T-helper 1 cell treated with Interleukin-12 subunit alpha and Interleukin-12 subunit beta and Interleukin-4 antibody, amounts not matched to agents 30 μg/mL and 1 μg/mL, for 36 hours (primary cell): ENCODE measurements at regions not wholly inside any gene's neighbourhood (a gene's known extent, or its start where the extent isn't known, plus 50 kb on each side); places are given as distances from the start of the nearest gene placed in this dataset.

ENCODE experiments used
- H3K27ac Mint-ChIP-seq: one replicate; pipeline ENCODE4 v1.8.0; 2021; ENCODE audit warnings: mild to moderate bottlenecking, mixed read lengths
- H3K27me3 Mint-ChIP-seq: one replicate; pipeline ENCODE4 v1.8.0; 2021; ENCODE audit warnings: low read depth, mixed read lengths
- H3K36me3 Mint-ChIP-seq: one replicate; pipeline ENCODE4 v1.8.0; 2021; ENCODE audit warnings: low read depth, mixed read lengths
- H3K4me1 Mint-ChIP-seq: one replicate; pipeline ENCODE4 v1.8.0; 2021; ENCODE audit warnings: low read depth, mixed read lengths
- H3K4me3 Mint-ChIP-seq: one replicate; pipeline ENCODE4 v1.8.0; 2021; ENCODE audit warnings: mild to moderate bottlenecking, moderate library complexity, mixed read lengths
- H3K9me3 Mint-ChIP-seq: one replicate; pipeline ENCODE4 v1.8.0; 2021; ENCODE audit warnings: mixed read lengths

DNA sequence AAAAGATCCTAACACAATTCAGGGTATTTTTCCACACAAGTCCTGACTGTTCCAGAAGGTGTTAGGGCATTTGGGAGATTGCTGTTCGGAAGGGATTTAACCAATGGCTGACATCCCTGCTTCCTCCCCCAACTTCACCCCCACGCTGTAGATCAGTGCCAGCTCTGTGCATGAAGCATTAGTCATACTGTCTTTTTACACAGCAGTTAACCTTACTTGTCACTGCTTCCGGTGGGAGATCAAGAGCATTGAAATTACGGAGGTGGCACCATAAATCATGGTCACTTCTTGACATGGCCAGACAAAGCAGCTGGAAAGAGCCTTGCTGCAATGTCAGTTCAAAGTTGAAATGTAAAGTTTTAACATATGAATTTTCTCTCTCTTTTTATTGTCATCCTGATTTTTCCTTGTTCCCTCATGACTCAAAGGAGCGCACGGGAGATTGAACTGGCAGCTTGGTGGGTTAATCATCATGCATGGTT is 70.2 kb downstream of the HRH4 start:
- no peak overlapping the region for H3K4me3 Mint-ChIP-seq
- H3K9me3 Mint-ChIP-seq, result no peaks in the 10 kb centered on the region
- no peaks in the 10 kb centered on the region for H3K36me3 Mint-ChIP-seq
- H3K4me1 Mint-ChIP-seq, result no peaks in the 10 kb centered on the region
- H3K27ac Mint-ChIP-seq, result no peak overlapping the region
- H3K27me3 Mint-ChIP-seq, result peaks cover 19% of the 10 kb centered on the region

DNA sequence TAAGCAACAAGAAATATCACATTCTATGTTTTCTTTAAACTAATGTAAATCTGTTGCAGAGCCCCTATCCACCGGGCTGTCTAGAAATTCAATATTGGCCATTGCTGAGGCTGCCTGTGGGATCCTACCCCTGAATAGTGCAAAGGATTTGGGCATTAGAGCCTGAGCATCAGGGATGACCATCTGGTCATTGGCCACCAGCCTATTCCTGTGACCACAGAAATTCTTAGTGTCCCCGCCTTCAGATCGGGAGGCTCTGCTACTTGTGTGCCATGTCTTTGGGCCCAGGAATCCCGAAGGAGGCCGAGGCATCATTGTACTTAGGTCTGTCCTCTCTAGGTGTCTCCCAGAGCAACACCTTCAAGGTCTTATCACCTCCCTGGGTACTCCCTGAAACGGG is 73.8 kb downstream of the HRH4 start:
- Mint-ChIP-seq H3K4me1 (no peaks in the 10 kb centered on the region), H3K27ac (no peak overlapping the region), H3K36me3 (no peaks in the 10 kb centered on the region), H3K27me3 (peaks cover 28% of the 10 kb centered on the region), H3K4me3 (no peak overlapping the region), H3K9me3 (no peaks in the 10 kb centered on the region)

DNA sequence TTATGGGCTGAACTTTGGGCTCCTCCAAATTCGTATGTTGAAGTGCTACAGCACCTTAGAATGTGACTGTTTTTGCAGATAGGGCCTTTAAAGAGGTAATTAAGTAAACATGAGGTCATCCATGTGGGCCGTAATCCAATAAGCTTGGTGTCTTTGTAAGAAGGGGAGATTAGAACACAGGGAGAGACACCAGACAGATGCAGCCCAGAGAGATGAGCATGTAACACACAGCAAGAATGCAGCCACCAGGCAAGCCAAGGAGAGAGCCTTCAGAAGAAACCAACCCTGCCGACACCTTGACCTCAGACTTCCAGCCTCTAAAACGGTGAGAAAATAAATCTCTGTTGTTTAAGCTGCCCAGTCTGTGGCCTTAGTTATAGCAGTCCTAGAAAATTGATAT is 74.3 kb downstream of the HRH4 start:
- no peaks in the 10 kb centered on the region for H3K9me3 Mint-ChIP-seq
- no peak overlapping the region for H3K27ac Mint-ChIP-seq
- peaks cover 28% of the 10 kb centered on the region for H3K27me3 Mint-ChIP-seq
- no peaks in the 10 kb centered on the region for H3K36me3 Mint-ChIP-seq
- no peaks in the 10 kb centered on the region for H3K4me1 Mint-ChIP-seq
- H3K4me3 Mint-ChIP-seq, result no peak overlapping the region

GRCh38 chr18:24535527-24536295 is 75.3 kb downstream of the HRH4 start:
- Mint-ChIP-seq H3K27ac (no peak overlapping the region), H3K27me3 (peaks cover 23% of the 10 kb centered on the region), H3K4me1 (no peaks in the 10 kb centered on the region), H3K9me3 (no peaks in the 10 kb centered on the region), H3K4me3 (no peak overlapping the region), H3K36me3 (no peaks in the 10 kb centered on the region)

DNA sequence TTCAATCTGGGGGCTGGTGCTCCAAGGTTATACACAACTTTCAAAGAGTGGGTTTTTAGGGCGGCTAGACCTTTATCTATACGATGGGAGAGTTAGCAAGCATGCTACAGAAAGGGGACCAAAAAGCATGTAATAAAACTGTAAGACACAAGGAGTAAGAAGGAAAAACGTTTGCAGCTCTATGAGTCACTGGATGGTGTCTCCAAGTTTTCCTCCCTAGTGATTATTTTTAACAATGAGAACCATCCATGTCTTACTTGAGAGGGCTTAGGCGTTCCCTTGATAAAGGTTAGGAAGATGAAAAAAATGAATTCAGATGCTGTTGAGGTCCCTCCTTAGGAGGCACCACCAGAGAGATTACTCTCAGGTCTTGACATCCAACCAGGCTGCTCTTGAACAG is 75.9 kb downstream of the HRH4 start:
- no peaks in the 10 kb centered on the region for H3K4me1 Mint-ChIP-seq
- no peak overlapping the region for H3K4me3 Mint-ChIP-seq
- H3K36me3 Mint-ChIP-seq, result no peaks in the 10 kb centered on the region
- H3K9me3 Mint-ChIP-seq, result no peaks in the 10 kb centered on the region
- H3K27ac Mint-ChIP-seq, result no peak overlapping the region
- H3K27me3 Mint-ChIP-seq, result peaks cover 23% of the 10 kb centered on the region

DNA sequence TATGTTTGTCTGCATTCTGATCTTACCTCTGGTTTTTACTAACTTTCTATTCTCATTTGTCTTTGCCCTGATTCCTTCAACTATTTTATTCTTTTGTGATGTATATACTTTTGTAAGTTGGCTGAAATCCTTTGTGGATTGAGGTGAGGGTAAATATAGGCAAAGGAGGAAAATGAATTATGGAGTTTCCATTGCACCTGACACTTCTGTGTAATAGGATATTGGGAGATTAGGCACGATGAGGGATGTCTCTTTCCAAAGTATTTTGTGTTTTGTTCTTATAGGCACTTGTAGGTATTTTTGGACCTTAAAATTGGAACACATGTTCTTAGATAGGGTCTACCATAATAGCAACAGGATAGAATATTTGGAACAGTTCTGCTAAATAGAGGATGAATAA is 76.4 kb downstream of the HRH4 start:
- H3K27ac Mint-ChIP-seq, result no peak overlapping the region
- H3K9me3 Mint-ChIP-seq, result no peaks in the 10 kb centered on the region
- H3K4me3 Mint-ChIP-seq, result no peak overlapping the region
- peaks cover 23% of the 10 kb centered on the region for H3K27me3 Mint-ChIP-seq
- no peaks in the 10 kb centered on the region for H3K36me3 Mint-ChIP-seq
- H3K4me1 Mint-ChIP-seq, result no peaks in the 10 kb centered on the region

DNA sequence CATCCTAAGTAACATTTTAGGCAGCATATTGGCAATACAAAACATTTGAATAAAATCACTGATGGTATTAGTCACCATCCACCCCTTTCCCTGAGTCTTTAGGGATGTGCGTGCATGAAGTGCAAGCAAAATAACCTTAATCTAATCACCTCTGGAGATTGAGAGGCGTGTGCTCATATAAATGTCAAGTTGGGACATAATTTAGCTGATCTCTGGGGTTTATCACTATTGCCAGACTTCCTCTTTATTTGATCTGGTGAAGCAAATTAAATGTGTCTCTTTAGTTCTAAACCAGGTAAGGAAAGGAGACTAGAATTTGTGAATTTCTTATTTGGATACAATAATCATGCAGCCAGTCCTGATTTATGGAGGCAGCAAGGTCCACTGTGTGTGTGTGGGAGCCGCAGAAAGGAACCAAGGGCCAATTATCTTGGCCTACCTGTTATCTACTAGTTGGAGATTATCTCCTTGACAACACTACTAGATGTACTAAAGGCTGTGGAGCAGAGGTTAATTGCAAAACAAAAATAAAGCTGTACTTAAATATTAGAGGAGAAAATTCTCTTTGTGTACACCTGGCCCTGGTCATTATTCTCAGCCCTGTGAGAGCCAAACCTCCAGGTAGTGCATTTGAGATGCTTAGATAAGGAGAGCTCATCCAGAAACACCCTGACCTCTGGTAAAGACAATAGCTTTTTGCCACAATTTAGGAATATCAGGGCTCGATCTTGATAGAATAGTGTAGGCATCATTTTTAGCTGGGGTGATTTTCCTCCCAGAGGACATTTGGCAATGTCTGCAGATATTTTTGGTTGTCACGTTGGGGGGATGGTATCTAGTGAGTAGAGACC is 78.2 kb downstream of the HRH4 start:
- no peaks in the 10 kb centered on the region for H3K9me3 Mint-ChIP-seq
- peaks cover 13% of the 10 kb centered on the region for H3K27me3 Mint-ChIP-seq
- no peaks in the 10 kb centered on the region for H3K36me3 Mint-ChIP-seq
- H3K27ac Mint-ChIP-seq, result no peak overlapping the region
- no peaks in the 10 kb centered on the region for H3K4me1 Mint-ChIP-seq
- H3K4me3 Mint-ChIP-seq, result no peak overlapping the region

- Mint-ChIP-seq H3K36me3 (no peaks in the 10 kb centered on the region), H3K27ac (no peak overlapping the region), H3K4me1 (no peaks in the 10 kb centered on the region), H3K9me3 (no peaks in the 10 kb centered on the region), H3K4me3 (no peak overlapping the region), H3K27me3 (peaks cover 10% of the 10 kb centered on the region)
Observed at GRCh38 chr18:24539866-24540617, 79.6 kb downstream of the HRH4 start.

- no peak overlapping the region for H3K27ac Mint-ChIP-seq
- no peak overlapping the region for H3K4me3 Mint-ChIP-seq
- H3K4me1 Mint-ChIP-seq, result no peaks in the 10 kb centered on the region
- H3K9me3 Mint-ChIP-seq, result no peaks in the 10 kb centered on the region
- H3K27me3 Mint-ChIP-seq, result peaks cover 6% of the 10 kb centered on the region
- no peaks in the 10 kb centered on the region for H3K36me3 Mint-ChIP-seq
Observed at GRCh38 chr18:24540896-24541295, 80.5 kb downstream of the HRH4 start.

DNA sequence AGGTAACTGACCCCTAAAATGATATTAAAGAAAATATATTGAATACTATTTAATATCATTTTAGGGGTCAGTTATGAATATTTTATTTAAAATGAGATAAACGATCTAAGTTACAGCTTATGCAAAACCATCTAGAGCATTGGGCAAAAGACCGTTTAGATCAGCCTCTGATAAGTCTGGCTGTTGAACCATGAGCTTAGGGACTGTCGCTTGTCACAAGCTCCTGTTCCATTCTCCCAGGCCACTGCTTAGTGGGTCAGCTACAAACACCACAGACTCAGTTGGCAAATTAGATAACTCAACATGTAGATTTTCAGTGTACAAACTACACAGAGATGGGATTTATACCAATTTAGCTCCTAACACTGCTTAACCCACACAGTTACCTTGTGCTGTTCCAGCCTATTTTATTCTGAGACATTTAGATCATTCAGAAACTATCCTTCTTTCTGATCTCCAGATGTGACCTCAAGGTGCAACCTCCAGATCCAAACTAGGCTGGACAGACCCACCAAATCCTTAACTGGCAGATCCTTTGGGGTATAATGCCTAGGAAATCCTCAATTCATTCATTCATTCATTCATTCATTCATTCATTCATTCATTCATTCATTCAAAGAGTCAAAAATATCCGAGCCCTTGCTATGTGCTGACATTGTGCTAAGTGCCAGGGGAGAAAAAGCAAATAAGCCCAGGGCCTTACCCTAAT is 82.8 kb downstream of the HRH4 start:
- Mint-ChIP-seq H3K27ac (no peak overlapping the region), H3K4me3 (no peak overlapping the region), H3K36me3 (no peaks in the 10 kb centered on the region), H3K4me1 (no peaks in the 10 kb centered on the region), H3K9me3 (no peaks in the 10 kb centered on the region), H3K27me3 (peaks cover 4% of the 10 kb centered on the region)

GRCh38 chr18:24543795-24544498 is 83.5 kb downstream of the HRH4 start:
- Mint-ChIP-seq H3K9me3 (no peaks in the 10 kb centered on the region), H3K36me3 (no peaks in the 10 kb centered on the region), H3K27ac (no peak overlapping the region), H3K27me3 (no peaks in the 10 kb centered on the region), H3K4me3 (no peak overlapping the region), H3K4me1 (no peaks in the 10 kb centered on the region)

GRCh38 chr18:24544949-24545348 is 84.5 kb downstream of the HRH4 start:
- no peak overlapping the region for H3K4me3 Mint-ChIP-seq
- H3K27ac Mint-ChIP-seq, result no peak overlapping the region
- H3K27me3 Mint-ChIP-seq, result no peaks in the 10 kb centered on the region
- no peaks in the 10 kb centered on the region for H3K9me3 Mint-ChIP-seq
- no peaks in the 10 kb centered on the region for H3K36me3 Mint-ChIP-seq
- H3K4me1 Mint-ChIP-seq, result no peaks in the 10 kb centered on the region

GRCh38 chr18:24545651-24546050 is 85.2 kb downstream of the HRH4 start:
- H3K36me3 Mint-ChIP-seq, result no peaks in the 10 kb centered on the region
- no peaks in the 10 kb centered on the region for H3K9me3 Mint-ChIP-seq
- no peak overlapping the region for H3K4me3 Mint-ChIP-seq
- H3K27me3 Mint-ChIP-seq, result no peaks in the 10 kb centered on the region
- no peak overlapping the region for H3K27ac Mint-ChIP-seq
- no peaks in the 10 kb centered on the region for H3K4me1 Mint-ChIP-seq

DNA sequence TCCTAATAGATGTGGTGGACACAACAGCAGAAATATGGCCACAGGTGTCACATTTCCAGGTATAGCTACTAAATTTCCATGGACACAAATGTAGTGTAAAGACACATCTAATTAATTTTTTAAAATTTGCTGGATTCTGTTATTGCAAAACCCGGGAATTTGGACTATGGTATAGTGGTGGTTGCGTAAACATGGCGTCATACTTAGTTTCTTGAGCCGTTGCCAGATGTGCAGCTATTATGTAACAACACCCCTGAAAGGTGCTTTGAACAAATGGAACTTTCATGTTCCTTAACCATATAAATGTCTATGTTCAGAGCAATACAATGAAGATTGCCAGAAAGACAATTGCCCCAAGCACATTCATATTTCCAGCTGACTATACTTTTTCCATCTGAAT is 85.9 kb downstream of the HRH4 start:
- no peaks in the 10 kb centered on the region for H3K9me3 Mint-ChIP-seq
- H3K27ac Mint-ChIP-seq, result no peak overlapping the region
- no peaks in the 10 kb centered on the region for H3K36me3 Mint-ChIP-seq
- H3K27me3 Mint-ChIP-seq, result no peaks in the 10 kb centered on the region
- H3K4me3 Mint-ChIP-seq, result no peak overlapping the region
- no peaks in the 10 kb centered on the region for H3K4me1 Mint-ChIP-seq
